GM06990 (cell line): ENCODE measurements at regions not wholly inside any gene's neighbourhood (a gene's known extent, or its start where the extent isn't known, plus 50 kb on each side); places are given as distances from the start of the nearest gene placed in this dataset.

ENCODE experiments used
- DNase-seq: peaks from one replicate; pipeline ENCODE4 v3.0.0-alpha.2; 2011; ENCODE audit not compliant: insufficient read length; ENCODE audit errors: extremely low read depth
- H3K27me3 ChIP-seq: replicated peaks from 2 replicates; pipeline ENCODE4 v1.6.0; 2011; ENCODE audit warnings: low read length; ENCODE audit not compliant: control insufficient read depth, insufficient read depth
- H3K36me3 ChIP-seq: 2 replicates; pipeline ENCODE4 v1.5.1; 2011; ENCODE audit warnings: low read length; ENCODE audit not compliant: control insufficient read depth, insufficient read depth
- H3K4me3 ChIP-seq: replicated peaks from 2 replicates; pipeline ENCODE4 v1.5.1; 2011; ENCODE audit warnings: low read depth, mild to moderate bottlenecking, control low read depth, low read length
- CTCF ChIP-seq: IDR thresholded peaks from 2 replicates; pipeline ENCODE4 v1.5.1; 2011; ENCODE audit warnings: low read length, control low read depth, mild to moderate bottlenecking, inconsistent platforms; ENCODE audit not compliant: insufficient read depth, poor library complexity, severe bottlenecking

- no peak for TF ChIP-seq CTCF
- Histone ChIP-seq H3K4me3 (no peak overlapping the region), H3K36me3 (no peaks in the 10 kb centered on the region), H3K27me3 (no peaks in the 10 kb centered on the region)
- no peak for DNase-seq
Measured at GRCh38 chr1:221098471-221099405, 219.5 kb downstream of the HLX start.

- no peak for DNase-seq
- no peak overlapping the region for H3K4me3 ChIP-seq
- H3K36me3 ChIP-seq = no peaks in the 10 kb centered on the region
- H3K27me3 ChIP-seq = no peaks in the 10 kb centered on the region
- no peak for TF ChIP-seq CTCF
Measured at GRCh38 chr1:221099747-221100595, 220.7 kb downstream of the HLX start.

- DNase-seq = no peak
- TF ChIP-seq CTCF = no peak
Measured at GRCh38 chr1:221100611-221101010, 221.4 kb downstream of the HLX start.

GRCh38 chr1:221101807-221102605 lies 222.8 kb downstream of the HLX start:
- TF ChIP-seq CTCF = no peak
- Histone ChIP-seq H3K36me3 (no peaks in the 10 kb centered on the region), H3K4me3 (no peak overlapping the region), H3K27me3 (no peaks in the 10 kb centered on the region)
- DNase-seq = no peak

More at GRCh38 chr1:221100611-221101010, 221.4 kb downstream of the HLX start:
- Histone ChIP-seq H3K36me3 (no peaks in the 10 kb centered on the region), H3K27me3 (no peaks in the 10 kb centered on the region), H3K4me3 (no peak overlapping the region)

GRCh38 chr1:221104596-221104995 lies 225.4 kb downstream of the HLX start:
- Histone ChIP-seq H3K4me3 (no peak overlapping the region), H3K27me3 (no peaks in the 10 kb centered on the region), H3K36me3 (no peaks in the 10 kb centered on the region)
- no peak for DNase-seq
- no peak for TF ChIP-seq CTCF
